AG04449 (cell line): ENCODE measurements at regions not wholly inside any gene's neighbourhood (a gene's known extent, or its start where the extent isn't known, plus 50 kb on each side); places are given as distances from the start of the nearest gene placed in this dataset.

Source experiments
- CTCF ChIA-PET: fragments of 350-600 bp; formaldehyde crosslinking; extraction: SDS; loops from one replicate; lab custom pipeline; 2021; ENCODE audit warnings: antibody characterized with exemption; lab: Yijun Ruan, JAX
- POLR2A ChIA-PET: fragments of 400-600, 350-600 bp; formaldehyde crosslinking; extraction: SDS; loops from one replicate; lab custom pipeline; 2020; ENCODE audit warnings: antibody characterized with exemption, inconsistent platforms; lab: Yijun Ruan, JAX
- DNase-seq: peaks from one replicate; pipeline ENCODE4 v3.0.0-alpha.2; 2010; ENCODE audit warnings: low read depth, low spot score
- H3K4me3 ChIP-seq: 2 replicates; pipeline ENCODE4 v1.5.1; 2011; ENCODE audit warnings: low read depth, mild to moderate bottlenecking, control low read depth, low read length
- CTCF ChIP-seq: IDR thresholded peaks from one replicate; pipeline ENCODE4 v1.5.1; 2011; ENCODE audit warnings: mild to moderate bottlenecking, moderate library complexity, low read length, control low read depth, inconsistent platforms; ENCODE audit not compliant: insufficient read depth; ENCODE audit errors: missing control alignments

- no peak overlapping the region for H3K4me3 ChIP-seq
- DNase-seq, result no peak
- ChIA-PET POLR2A (no interaction called here), CTCF (no interaction called here)
- no peak for TF ChIP-seq CTCF
These were observed 91.4 kb downstream of the SUDS3 start for GRCh38 chr12:118467641-118468305.

- ChIA-PET CTCF (interaction anchor here (0.6 kb wide), 1 partner anchor 391 kb away, joined by 4 read pairs; no protein-coding TSS in a partner anchor), POLR2A (no interaction called here)
- no peak for TF ChIP-seq CTCF
- H3K4me3 ChIP-seq, result no peak overlapping the region
- DNase-seq, result no peak
These were observed 96.6 kb downstream of the SUDS3 start for GRCh38 chr12:118472940-118473339.

- no peak overlapping the region for H3K4me3 ChIP-seq
- no peak for DNase-seq
- TF ChIP-seq CTCF, result no peak
- ChIA-PET POLR2A (no interaction called here), CTCF (no interaction called here)
These were observed 103.9 kb downstream of the SUDS3 start for GRCh38 chr12:118480235-118480634.

- ChIA-PET CTCF (no interaction called here), POLR2A (no interaction called here)
- TF ChIP-seq CTCF, result no peak
- no peak overlapping the region for H3K4me3 ChIP-seq
- no peak for DNase-seq
These were observed 111.7 kb downstream of the SUDS3 start for GRCh38 chr12:118488034-118488433.

- DNase-seq, result no peak
- CTCF ChIA-PET, result no interaction called here
- H3K4me3 ChIP-seq, result no peak overlapping the region
- POLR2A ChIA-PET, result no interaction called here
- no peak for TF ChIP-seq CTCF
These were observed 117.6 kb downstream of the SUDS3 start for GRCh38 chr12:118493962-118494361.

- no peak for DNase-seq
- no peak for TF ChIP-seq CTCF
These were observed 118.4 kb downstream of the SUDS3 start for GRCh38 chr12:118494776-118495175.

More at GRCh38 chr12:118494776-118495175, 118.4 kb downstream of the SUDS3 start:
- POLR2A ChIA-PET, result no interaction called here
- no peak overlapping the region for H3K4me3 ChIP-seq
- CTCF ChIA-PET, result no interaction called here
